ENCODE measurements at regions not wholly inside any gene's neighbourhood (a gene's known extent, or its start where the extent isn't known, plus 50 kb on each side); places are given as distances from the start of the nearest gene placed in this dataset.

GRCh38 chr11:120019191-120019590 lies 118.7 kb downstream of the TRIM29 start:
- FAIRE-seq: no peak

DNA sequence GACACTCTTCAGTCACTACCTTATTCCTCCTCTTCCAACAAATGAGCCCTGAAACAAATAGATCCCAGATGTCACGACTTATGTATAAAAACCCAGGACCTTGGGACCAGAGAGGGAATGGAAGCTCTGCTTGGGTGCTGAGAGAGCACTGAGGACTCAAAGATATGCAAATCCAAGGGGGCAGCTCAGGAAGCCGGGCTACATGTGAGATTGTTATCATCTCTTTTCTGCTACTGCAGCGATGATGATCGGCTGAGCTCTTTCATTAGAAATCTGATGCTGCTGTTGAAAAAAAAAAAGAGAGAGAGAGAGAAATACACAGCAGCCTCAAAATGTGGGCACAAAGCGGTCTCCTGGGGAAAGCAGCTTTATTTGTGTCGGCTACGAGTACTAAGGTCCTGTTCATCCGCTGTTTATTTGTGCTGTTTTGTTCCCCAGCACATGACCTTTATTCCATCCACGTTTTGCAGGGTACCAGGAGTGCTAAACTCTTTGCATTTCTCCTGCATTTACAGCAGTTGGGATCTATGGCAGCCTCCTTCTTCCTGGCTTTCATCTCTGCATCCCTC lies 120.2 kb downstream of the TRIM29 start:
- DNase-seq (ENCODE audit: low spot score in 2 of 2): no peak

More at GRCh38 chr11:120019191-120019590, 118.7 kb downstream of the TRIM29 start:
- no peak for DNase-seq (ENCODE audit: low spot score in 2 of 2)

DNA sequence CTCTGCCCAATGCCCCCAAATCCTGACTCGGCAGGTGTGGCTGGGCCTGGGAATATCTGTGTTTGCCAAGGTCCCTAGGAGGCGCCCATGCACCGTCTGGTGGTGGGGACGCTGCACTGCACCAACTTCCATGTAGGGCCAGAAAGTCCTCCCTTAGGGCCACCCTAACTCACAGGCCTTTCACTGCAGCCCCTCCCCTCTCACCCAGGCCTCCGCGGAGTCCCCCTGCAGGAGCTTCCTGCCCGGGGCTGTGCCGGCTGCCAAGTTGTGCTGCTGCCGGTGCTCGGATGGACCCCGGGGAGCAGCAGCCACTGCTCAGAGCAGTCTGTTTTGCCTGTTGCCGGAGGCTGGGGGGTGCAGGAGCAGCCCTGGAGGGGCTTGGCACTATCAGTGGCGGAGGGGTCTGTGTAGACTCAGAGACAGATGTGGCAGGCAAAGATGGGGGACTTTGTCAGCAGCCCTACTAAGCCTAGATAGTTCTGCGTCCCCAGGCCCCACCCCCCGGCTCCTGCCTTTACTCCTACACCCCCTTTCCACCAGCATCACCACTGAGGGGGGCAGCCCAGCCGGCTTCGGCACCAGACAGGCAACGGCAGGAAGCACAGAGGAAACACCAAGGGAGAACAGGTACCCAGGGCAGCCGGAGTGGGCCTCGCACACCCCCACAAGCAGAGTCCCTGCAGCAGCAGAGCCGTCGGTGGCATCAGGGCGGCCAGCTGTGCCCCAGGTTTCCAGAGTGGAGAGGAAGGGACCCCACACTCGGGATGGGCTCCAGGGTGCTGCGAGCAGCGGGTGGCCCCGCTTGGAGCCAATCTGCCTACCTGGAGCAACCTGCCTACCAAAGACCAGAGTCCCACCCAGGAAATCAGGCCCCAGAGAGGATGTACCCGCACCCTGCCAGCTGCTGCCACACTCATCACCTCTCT lies 124.3 kb downstream of the TRIM29 start:
- FAIRE-seq (no peak), DNase-seq (ENCODE audit: low spot score in 2 of 2) (peak in 1 of 2 donors; percentile 69)

More for the DNA sequence above, 120.2 kb downstream of the TRIM29 start:
- FAIRE-seq: no peak

- FAIRE-seq: no peak
- no peak for DNase-seq (ENCODE audit: low spot score in 2 of 2)
These were observed 125.7 kb downstream of the TRIM29 start for GRCh38 chr11:120012245-120012644.

GRCh38 chr11:120011836-120012235 lies 126.1 kb downstream of the TRIM29 start:
- DNase-seq (ENCODE audit: low spot score in 2 of 2) (no peak), FAIRE-seq (no peak)

GRCh38 chr11:120010775-120011174 lies 127.1 kb downstream of the TRIM29 start:
- no peak for DNase-seq (ENCODE audit: low spot score in 2 of 2)
- no peak for FAIRE-seq

- FAIRE-seq: no peak
These were observed 128.0 kb downstream of the TRIM29 start for GRCh38 chr11:120009938-120010337.

GRCh38 chr11:120007144-120007543 lies 130.8 kb downstream of the TRIM29 start:
- FAIRE-seq (no peak), DNase-seq (ENCODE audit: low spot score in 2 of 2) (no peak)

More at GRCh38 chr11:120009938-120010337, 128.0 kb downstream of the TRIM29 start:
- no peak for DNase-seq (ENCODE audit: low spot score in 2 of 2)

- DNase-seq (ENCODE audit: low spot score in 2 of 2) (no peak), FAIRE-seq (no peak)
These were observed 133.2 kb downstream of the TRIM29 start for GRCh38 chr11:120004723-120005122.

DNA sequence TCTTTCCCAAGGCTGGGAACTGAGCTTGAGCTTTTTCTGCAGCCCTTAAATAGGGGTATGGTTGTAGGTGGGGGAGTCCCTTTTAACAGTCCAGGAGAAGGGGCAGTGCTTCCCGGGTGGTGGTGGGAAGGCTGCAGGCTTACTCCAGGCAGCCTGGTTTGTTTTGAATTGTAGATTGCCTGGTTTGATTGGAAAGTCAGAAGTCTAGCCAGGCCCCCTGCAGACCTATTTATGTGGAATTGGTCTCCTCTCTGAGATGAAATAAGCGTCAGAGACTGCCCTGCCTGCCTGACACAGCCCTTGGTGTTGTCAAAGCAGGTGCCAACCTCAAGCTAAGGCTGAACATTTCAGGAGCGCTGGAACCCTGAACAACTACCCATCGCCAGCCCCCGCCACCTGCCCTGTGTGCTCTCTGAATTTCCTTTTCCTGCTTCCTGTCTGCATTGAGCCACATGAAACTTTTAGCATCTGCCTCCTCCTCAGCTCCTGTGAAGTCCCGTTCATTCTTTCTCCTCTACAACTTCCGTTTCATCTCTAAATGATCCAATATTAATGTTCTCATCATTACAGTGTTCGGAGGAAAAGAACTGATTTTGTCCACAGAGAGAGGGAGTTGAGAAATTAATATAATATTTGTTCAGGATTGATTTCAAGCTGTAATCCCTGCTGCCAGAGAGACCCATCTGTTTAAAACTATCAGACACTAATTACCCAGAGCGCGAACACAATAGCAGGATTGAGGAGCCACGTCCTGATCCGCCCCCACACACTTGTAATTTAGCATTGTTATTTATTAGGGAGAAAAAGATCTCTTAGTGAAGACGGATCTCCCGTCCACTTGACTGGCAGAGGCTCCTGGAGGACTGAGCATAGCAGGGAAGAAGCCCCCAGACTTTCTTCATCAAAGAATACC lies 136.5 kb downstream of the TRIM29 start:
- FAIRE-seq (no peak), DNase-seq (ENCODE audit: low spot score in 2 of 2) (no peak)

DNA sequence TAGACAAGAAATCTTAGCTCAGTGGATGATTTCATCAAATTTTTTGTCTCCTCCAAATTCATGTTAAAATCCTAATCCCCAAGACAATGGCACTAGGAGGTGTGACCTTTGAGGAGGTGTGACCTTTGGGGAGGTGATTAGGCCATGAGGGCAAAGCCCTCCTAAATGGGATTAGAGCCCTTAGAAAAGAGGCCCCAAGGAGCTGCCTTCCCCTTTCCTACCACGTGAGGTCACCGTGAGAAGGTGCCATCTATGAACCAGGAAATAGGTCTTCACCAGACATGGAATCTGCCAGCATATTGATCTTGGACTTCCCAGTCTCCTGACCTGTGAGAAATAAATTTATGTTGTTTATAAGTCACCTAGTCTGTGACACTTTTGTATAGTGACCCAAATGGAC lies 138.7 kb downstream of the TRIM29 start:
- no peak for FAIRE-seq
- DNase-seq (ENCODE audit: low spot score in 2 of 2): no peak

DNA sequence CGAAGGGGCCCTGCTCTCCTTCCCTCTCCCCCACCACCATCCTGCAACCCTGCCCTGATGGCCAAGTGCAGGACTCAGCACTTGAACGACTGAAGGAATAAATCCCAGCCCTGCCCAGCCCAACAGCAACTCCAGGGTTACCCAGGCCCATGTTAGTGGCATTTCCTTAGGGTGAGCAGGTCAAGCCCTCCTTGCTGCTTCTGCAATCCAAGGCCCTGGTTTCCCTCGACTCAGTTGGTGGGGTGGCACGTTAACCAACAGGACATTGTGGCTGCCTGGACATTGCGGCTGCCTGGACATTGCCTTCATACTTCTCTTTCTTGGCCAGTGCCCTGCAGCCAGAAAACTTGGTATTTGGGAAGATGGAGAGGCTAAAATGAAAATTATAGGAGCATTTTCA lies 141.4 kb downstream of the TRIM29 start:
- DNase-seq (ENCODE audit: low spot score in 2 of 2): no peak
- no peak for FAIRE-seq

DNA sequence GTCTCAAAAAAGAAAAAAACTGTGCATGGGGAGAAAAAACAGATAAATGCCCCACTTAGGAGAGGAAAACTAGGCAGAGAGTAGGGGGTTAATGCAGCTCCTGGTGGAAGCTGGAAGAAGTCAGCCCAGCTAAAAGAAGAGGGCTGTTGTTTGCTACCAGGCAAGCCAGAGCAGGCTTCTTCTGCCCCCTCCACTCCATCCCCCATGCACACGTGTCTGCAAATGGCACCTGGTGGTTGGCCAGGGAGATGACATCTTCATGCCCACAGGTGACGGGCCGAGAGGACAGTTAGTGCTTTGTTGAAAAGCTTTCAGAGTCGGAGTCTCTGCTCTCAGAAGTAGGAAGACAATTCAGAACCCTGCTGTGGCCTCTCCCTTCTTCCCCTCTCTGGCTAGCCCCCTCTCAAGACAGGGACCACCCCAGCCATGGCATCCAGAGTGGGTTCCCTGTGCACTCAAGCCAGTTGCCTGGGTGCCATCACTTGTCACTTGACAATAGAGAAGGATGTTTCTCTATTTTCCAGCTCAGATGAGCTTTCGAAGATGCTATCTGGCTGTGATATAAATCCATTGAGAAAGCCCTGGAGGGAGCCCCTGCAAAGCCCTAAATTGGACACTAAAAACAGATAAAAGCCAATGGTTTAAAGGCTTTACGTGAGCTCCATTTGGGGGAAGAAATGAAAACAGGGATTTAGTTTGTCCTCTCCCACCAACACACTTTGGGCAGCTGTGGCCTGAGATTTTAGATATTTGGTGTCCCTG lies 142.0 kb downstream of the TRIM29 start:
- no peak for FAIRE-seq
- DNase-seq (ENCODE audit: low spot score in 2 of 2): no peak

DNA sequence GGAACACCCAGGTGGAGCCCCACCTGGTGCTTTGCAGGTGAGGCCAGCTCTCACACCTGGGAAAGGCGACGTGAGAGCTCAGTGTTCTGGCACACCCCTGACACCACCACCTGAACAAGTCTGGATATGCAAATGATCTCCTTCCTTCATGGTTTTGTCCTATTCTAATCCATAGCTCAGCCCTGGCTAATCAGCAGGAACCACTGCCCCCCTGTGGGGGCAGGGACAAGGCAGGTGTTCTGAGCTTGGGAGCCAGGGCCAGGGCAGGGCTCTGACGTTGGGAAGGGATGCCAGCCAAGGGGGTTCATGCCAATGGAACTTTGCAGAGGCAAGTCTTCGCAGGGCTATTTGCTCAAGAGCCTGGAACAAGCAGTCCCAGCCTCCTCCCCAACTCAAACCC lies 144.2 kb downstream of the TRIM29 start:
- DNase-seq (ENCODE audit: low spot score in 2 of 2): no peak

GRCh38 chr11:119992171-119993051 lies 145.5 kb downstream of the TRIM29 start:
- DNase-seq (ENCODE audit: low spot score in 2 of 2) (no peak), FAIRE-seq (no peak)

More for the DNA sequence above, 144.2 kb downstream of the TRIM29 start:
- no peak for FAIRE-seq

DNA sequence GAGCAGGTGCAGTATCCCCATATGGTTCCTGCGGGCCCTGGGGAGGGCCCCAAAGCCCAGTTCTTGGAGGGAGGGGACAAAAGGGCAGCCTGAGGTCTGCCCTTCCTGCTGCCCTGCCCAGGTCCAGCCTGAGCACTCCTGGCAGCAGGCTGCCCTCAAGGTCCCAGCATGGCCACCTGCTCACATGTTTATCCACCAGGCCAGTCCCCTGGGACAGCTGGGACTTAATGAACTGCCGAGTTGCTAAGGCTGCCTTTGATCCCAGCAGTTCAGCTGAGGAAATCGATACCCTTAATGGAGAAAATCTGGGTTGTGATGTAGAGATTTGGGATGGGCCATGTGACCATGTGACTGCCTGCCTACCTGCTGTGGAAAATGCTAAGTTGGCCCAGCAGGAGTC lies 146.2 kb downstream of the TRIM29 start:
- FAIRE-seq (no peak), DNase-seq (ENCODE audit: low spot score in 2 of 2) (no peak)

DNA sequence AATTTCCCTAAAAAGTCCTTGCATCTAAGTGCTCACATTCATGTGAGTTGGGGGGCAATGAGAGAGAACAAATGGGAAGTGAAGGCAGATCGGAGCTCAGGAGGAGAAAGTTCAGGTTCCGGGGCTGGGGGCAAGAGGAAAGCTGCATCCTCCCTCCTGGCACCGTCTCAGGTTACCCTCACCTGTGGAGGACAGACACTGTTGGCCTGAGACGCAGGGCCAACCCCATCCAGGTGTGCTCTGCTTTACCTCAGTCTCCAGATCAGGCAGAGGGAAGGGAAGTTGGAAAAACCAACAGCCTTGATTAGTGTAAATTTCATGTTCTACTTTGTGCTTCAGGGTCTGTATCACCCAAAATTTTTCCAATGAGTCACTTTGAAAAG lies 146.9 kb downstream of the TRIM29 start:
- DNase-seq (ENCODE audit: low spot score in 2 of 2) (no peak), FAIRE-seq (no peak)

DNA sequence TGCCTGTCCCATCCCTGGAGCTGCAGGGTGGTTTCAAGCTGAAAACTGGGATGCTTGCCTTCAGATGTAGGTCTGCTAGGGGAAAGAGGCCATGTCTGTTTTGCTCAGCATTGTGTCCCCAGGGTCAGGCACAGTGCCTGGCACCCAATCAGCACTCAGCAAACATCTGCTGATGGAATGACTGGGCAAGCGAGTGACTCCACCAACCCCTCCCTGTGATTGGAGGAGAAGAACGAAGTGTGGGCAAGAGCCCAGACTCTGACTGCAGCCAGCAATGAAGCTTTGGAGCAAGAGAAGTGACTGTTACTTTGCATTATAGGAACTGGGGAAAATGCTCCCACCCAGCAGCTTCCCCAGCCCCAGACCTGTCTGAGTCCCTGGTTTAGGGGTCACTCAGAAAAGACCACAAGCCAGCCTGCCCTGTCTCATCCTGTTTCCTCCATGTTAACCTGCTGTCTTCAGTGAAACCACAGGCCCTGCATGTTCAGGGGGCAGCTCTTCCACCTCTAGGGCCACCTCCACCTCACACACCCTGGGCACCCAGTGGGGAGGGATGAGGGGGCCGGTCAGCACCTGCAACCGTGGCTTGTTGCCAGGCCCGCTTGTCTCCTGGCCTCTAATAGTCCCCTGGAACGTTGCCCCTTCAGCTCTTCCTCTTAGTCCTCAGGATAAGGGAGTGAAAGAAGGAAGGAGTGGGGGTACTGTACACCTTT lies 147.4 kb downstream of the TRIM29 start:
- peak; percentile 64 for FAIRE-seq
- DNase-seq (ENCODE audit: low spot score in 2 of 2): peak; percentile 51 to 67
